ENCODE measurements at regions not wholly inside any gene's neighbourhood (a gene's known extent, or its start where the extent isn't known, plus 50 kb on each side); places are given as distances from the start of the nearest gene placed in this dataset.

DNA sequence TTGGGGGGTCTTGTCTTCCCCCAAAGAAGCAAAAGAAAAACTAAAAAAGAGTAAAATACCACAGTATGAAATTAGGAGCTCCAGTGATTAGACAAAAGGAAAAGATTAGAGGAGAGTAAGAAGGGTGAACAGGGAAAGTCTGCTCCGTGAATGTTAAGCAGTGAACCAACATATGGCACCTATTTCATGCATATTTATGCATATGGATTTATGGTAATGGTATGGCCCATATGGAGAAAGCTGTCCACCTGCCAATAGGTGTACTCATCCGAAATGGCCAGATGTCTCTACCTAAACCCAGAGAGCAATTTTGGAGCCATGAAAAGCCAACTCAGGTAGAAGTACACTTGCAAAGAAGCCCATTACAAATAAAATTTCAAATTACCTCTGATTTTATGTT is 404.0 kb upstream of the RAB6C start:
- H3K4me3 ChIP-seq (ENCODE audit: low read depth, low read length) = no peak overlapping the region
- no peak overlapping the region for H3K27ac ChIP-seq
- TF ChIP-seq, protein P1, sequence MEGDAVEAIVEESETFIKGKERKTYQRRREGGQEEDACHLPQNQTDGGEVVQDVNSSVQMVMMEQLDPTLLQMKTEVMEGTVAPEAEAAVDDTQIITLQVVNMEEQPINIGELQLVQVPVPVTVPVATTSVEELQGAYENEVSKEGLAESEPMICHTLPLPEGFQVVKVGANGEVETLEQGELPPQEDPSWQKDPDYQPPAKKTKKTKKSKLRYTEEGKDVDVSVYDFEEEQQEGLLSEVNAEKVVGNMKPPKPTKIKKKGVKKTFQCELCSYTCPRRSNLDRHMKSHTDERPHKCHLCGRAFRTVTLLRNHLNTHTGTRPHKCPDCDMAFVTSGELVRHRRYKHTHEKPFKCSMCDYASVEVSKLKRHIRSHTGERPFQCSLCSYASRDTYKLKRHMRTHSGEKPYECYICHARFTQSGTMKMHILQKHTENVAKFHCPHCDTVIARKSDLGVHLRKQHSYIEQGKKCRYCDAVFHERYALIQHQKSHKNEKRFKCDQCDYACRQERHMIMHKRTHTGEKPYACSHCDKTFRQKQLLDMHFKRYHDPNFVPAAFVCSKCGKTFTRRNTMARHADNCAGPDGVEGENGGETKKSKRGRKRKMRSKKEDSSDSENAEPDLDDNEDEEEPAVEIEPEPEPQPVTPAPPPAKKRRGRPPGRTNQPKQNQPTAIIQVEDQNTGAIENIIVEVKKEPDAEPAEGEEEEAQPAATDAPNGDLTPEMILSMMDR (IDR thresholded peaks at IDR 0.05; ENCODE audit: low read depth, low read length, missing control alignments) = no peak
- no peaks in the 10 kb centered on the region for H3K27me3 ChIP-seq (replicated peaks)
- in situ Hi-C loops (cut with HindIII; ENCODE audit: low pct_ligation_motif_present, low sequenced_read_pairs) = no loop called here
- no peaks in the 10 kb centered on the region for H3K36me3 ChIP-seq (replicated peaks)
- no peak for DNase-seq

DNA sequence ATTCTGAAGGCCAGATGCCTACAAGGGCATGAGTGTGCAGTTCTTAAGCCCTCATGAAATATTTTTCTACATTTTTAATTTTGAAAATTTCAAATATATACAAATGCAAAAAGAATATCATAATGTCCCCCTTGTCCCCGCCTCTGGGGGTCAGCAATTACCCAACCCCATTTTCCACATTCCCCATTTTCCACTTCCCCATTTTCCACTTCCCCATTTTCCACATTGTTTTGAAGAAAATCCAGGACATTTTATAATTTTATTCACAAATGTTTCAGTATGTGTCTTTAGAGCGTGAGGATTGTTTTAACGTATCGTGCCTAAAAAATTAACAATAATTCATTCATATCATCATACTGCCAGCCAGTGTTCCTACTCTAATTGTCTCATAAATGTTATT is 403.6 kb upstream of the RAB6C start:
- no peaks in the 10 kb centered on the region for H3K36me3 ChIP-seq (replicated peaks)
- H3K4me3 ChIP-seq (ENCODE audit: low read depth, low read length) = no peak overlapping the region
- no peak overlapping the region for H3K27ac ChIP-seq
- DNase-seq = no peak
- in situ Hi-C loops (cut with HindIII; ENCODE audit: low pct_ligation_motif_present, low sequenced_read_pairs) = no loop called here
- no peaks in the 10 kb centered on the region for H3K27me3 ChIP-seq (replicated peaks)
- TF ChIP-seq, protein P1 (IDR thresholded peaks at IDR 0.05; ENCODE audit: low read depth, low read length, missing control alignments) = no peak

DNA sequence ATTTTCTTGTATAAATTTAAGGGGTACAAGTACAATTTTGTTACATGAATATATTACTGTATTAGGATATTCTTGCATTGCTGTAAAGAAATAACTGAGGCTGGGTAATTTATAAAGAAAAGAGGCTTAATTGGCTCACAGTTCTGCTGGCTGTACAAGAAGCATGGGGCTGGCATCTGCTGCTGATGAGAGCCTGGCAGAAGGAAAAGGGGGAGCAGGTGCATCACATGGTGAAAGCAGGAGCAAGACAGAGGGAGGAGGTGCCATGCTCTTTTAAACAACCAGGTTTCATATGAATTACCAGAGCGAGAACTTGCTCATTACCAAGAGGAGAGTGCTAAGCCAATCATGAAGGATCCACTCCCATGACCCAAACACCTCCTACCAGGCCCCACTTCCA is 399.5 kb upstream of the RAB6C start:
- H3K27me3 ChIP-seq (replicated peaks) = no peaks in the 10 kb centered on the region

DNA sequence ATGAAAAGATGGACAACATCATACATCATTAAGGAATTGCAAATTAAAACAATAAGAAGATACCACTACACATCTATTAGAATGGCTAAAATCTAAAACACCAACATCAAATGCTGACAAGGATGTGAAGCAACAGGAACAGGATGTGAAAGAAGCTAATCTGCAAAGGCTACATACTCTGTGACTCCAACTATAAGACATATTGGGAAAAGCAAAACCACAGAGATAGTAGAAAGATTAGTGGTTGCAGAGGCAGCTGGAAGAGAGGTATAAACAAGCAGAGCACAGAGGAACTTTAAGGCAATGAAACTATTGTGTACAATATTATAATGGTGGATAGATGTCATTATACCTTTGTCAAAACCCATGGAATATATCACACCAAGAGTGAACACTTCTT is 393.7 kb upstream of the RAB6C start:
- TF ChIP-seq, protein P1 (IDR thresholded peaks at IDR 0.05; ENCODE audit: low read depth, low read length, missing control alignments) = no peak
- H3K36me3 ChIP-seq (replicated peaks) = no peaks in the 10 kb centered on the region
- no peak for DNase-seq
- in situ Hi-C loops (cut with HindIII; ENCODE audit: low pct_ligation_motif_present, low sequenced_read_pairs) = no loop called here
- no peaks in the 10 kb centered on the region for H3K27me3 ChIP-seq (replicated peaks)
- no peak overlapping the region for H3K4me3 ChIP-seq (ENCODE audit: low read depth, low read length)
- no peak overlapping the region for H3K27ac ChIP-seq

More for the DNA sequence above, 399.5 kb upstream of the RAB6C start:
- no peaks in the 10 kb centered on the region for H3K36me3 ChIP-seq (replicated peaks)
- TF ChIP-seq, protein P1 (IDR thresholded peaks at IDR 0.05; ENCODE audit: low read depth, low read length, missing control alignments) = no peak
- DNase-seq = no peak
- no peak overlapping the region for H3K4me3 ChIP-seq (ENCODE audit: low read depth, low read length)
- no peak overlapping the region for H3K27ac ChIP-seq
- in situ Hi-C loops (cut with HindIII; ENCODE audit: low pct_ligation_motif_present, low sequenced_read_pairs) = no loop called here

DNA sequence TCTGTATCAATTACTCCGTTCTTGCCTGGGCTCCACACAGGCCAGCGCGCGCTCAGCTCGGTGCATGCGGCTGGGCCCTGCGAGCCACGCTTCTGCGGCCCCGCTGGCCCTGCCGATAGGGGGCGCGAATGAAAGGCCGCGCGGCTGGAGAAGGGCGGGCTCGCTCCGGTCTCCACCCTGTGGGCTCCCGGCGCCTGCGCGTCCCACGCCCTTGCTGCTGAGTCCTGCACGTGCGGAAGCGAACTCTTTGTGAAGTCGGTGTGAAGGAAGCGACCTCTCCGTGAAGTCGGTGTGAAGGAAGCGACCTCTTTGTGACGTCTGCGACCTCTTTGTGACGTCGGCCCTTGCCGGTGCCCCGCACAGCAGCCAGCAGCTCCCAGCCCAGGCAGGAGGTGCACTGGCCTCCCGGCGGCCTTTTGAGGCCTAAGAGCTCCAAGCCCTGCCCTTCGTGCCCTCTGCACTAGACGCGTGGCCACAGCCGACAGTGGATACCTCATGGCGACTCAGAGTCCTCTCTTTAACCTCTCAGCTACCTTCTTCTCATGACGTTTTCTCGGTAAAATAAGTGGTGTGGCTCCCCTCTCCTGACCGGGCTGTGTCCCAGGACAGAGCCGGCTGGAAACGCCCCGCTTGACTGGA is 391.9 kb upstream of the RAB6C start:
- H3K4me3 ChIP-seq (ENCODE audit: low read depth, low read length) = no peak overlapping the region
- no peaks in the 10 kb centered on the region for H3K36me3 ChIP-seq (replicated peaks)
- in situ Hi-C loops (cut with HindIII; ENCODE audit: low pct_ligation_motif_present, low sequenced_read_pairs) = no loop called here
- DNase-seq = no peak
- TF ChIP-seq, protein P1 (IDR thresholded peaks at IDR 0.05; ENCODE audit: low read depth, low read length, missing control alignments) = no peak
- H3K27ac ChIP-seq = no peak overlapping the region
- H3K27me3 ChIP-seq (replicated peaks) = no peaks in the 10 kb centered on the region

DNA sequence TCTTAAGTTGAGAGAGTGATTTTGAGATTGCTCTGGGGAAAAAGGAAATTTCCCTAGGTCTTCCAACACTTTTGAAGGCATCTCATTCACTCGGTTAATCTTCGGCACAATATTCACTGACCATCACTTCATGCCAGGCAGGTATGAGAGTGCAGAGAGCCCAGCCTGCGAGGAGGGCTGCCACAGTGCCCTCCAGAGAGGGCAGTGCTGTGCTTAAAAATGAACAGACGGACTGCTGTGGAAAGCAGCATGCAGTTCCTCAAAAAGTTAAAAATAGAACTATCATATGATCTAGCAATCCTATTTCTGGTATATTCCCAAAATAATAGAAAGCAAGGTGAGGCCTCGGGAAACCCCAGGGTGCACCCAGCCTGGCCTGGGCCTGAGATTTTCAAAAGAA is 374.9 kb upstream of the RAB6C start:
- Histone ChIP-seq H3K36me3 (replicated peaks) (no peaks in the 10 kb centered on the region), H3K4me3 (ENCODE audit: low read depth, low read length) (no peak overlapping the region), H3K27me3 (replicated peaks) (no peaks in the 10 kb centered on the region), H3K27ac (no peak overlapping the region)
- no peak for DNase-seq
- in situ Hi-C loops (cut with HindIII; ENCODE audit: low pct_ligation_motif_present, low sequenced_read_pairs) = no loop called here
- TF ChIP-seq, protein P1 (IDR thresholded peaks at IDR 0.05; ENCODE audit: low read depth, low read length, missing control alignments) = no peak

All from brain microvascular endothelial cell (primary cell).